Nephron (organoid): ENCODE measurements at regions not wholly inside any gene's neighbourhood (a gene's known extent, or its start where the extent isn't known, plus 50 kb on each side); places are given as distances from the start of the nearest gene placed in this dataset.

ENCODE experiments used
- H3K27ac Mint-ChIP-seq, 3 experiments: 2 replicates each; pipeline ENCODE4 v1.8.0; 2020; ENCODE audit warnings: mixed read lengths in 3 of 3, mild to moderate bottlenecking in 2 of 3, moderate library complexity in 1 of 3
- H3K27me3 Mint-ChIP-seq: 2 replicates; pipeline ENCODE4 v1.8.0; 2021; ENCODE audit warnings: low read depth, mild to moderate bottlenecking, moderate library complexity, mixed read lengths
- H3K36me3 Mint-ChIP-seq: 2 replicates; pipeline ENCODE4 v1.8.0; 2020; ENCODE audit warnings: low read depth, mixed read lengths
- H3K4me1 Mint-ChIP-seq: 2 replicates; pipeline ENCODE4 v1.8.0; 2020; ENCODE audit warnings: mixed read lengths
- H3K4me3 Mint-ChIP-seq, 3 experiments: 2 replicates each; pipeline ENCODE4 v1.8.0; 2020; ENCODE audit warnings: mild to moderate bottlenecking in 3 of 3, mixed read lengths in 3 of 3, moderate library complexity in 2 of 3
- H3K9me3 Mint-ChIP-seq: 2 replicates; pipeline ENCODE4 v1.8.0; 2020; ENCODE audit warnings: mixed read lengths
- TF ChIP-seq, protein P1 (sequence below), 3 experiments: fragments of 200-600 bp; sonication (generic); IDR thresholded peaks; one replicate each; pipeline ENCODE4 v1.5.0; 2021; ENCODE audit warnings: antibody characterized with exemption in 3 of 3; ENCODE audit not compliant: unreplicated experiment in 3 of 3

DNA sequence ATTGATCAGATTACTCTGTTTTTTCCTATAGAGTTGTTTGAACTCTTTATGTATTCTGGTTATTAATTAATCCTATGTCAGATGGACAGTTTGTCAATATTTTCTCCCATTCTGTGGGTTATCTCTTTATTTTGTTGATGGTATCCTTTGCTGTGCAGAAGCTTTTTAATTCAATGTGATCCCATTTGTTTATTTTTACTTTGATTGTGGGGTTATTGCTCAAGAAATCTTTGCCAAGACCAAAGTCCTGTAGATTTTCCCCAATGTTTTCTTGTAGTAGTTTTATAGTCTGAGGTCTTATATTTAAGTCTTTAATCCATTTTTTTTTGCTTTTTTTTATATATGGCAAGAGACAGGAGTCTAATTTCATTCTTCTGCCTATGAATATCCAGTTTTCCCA lies 86.2 kb upstream of the FIGN start:
- H3K4me3 Mint-ChIP-seq: no peak overlapping the region
- no peak overlapping the region for H3K27ac Mint-ChIP-seq
- no peaks in the 10 kb centered on the region for H3K4me1 Mint-ChIP-seq
- peaks cover 7% of the 10 kb centered on the region for H3K36me3 Mint-ChIP-seq
- H3K9me3 Mint-ChIP-seq: peaks cover 19% of the 10 kb centered on the region
- H3K27me3 Mint-ChIP-seq: no peaks in the 10 kb centered on the region
- TF ChIP-seq, protein P1, sequence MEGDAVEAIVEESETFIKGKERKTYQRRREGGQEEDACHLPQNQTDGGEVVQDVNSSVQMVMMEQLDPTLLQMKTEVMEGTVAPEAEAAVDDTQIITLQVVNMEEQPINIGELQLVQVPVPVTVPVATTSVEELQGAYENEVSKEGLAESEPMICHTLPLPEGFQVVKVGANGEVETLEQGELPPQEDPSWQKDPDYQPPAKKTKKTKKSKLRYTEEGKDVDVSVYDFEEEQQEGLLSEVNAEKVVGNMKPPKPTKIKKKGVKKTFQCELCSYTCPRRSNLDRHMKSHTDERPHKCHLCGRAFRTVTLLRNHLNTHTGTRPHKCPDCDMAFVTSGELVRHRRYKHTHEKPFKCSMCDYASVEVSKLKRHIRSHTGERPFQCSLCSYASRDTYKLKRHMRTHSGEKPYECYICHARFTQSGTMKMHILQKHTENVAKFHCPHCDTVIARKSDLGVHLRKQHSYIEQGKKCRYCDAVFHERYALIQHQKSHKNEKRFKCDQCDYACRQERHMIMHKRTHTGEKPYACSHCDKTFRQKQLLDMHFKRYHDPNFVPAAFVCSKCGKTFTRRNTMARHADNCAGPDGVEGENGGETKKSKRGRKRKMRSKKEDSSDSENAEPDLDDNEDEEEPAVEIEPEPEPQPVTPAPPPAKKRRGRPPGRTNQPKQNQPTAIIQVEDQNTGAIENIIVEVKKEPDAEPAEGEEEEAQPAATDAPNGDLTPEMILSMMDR (IDR thresholded peaks at IDR 0.05; ENCODE audit: unreplicated experiment in 3 of 3): no peak

DNA sequence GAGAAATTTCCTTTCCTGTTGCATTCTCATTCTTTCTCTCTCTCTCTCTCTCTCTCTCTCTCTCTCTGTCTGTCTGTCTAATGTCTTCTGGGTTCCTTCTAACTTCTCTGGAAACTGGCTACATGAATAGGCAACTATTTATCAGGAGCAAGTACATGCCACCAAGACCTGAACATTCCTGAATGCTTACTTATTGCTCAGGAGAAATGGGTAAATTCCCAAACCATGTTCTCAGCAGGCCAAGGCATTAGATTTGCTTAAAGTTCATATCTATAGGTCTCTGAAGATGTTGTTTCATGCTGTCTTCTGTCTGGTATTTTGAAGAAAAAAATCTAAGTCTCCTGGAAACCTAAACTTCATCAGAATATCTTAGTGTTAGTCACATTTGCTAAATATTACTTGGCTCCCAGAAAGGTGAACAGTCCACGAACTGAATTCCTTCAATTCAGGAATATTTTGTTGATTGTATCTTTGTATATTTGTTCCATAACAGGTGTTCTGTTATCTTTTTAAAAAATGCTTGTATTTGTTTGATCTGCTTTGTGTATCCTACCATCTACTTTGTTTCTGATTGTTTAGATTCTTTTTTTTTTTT lies 77.2 kb upstream of the FIGN start:
- Mint-ChIP-seq H3K36me3 (peaks cover 7% of the 10 kb centered on the region), H3K27ac (no peak overlapping the region), H3K4me1 (no peaks in the 10 kb centered on the region), H3K27me3 (peaks cover 13% of the 10 kb centered on the region), H3K9me3 (peaks cover 23% of the 10 kb centered on the region), H3K4me3 (no peak overlapping the region)
- TF ChIP-seq, protein P1 (IDR thresholded peaks at IDR 0.05; ENCODE audit: unreplicated experiment in 3 of 3): no peak

DNA sequence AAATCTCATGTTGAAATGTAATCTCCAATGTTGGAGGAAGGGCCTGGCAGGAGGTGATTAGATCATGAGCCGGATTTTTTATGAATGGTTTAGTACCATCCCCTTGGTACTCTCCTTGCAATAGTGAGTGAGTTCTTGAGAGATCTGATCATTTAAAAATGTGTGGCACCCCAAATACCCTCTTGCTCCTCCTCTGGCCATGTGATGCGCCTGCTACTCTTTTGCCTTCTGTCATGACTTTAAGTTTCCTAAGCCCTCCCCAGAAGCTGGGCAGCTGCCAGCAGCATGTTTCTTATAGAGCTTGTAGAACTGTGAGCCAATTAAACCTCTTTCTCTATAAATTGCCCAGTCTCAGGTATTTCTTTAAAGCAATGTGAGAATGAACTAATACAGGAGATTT lies 72.6 kb upstream of the FIGN start:
- Mint-ChIP-seq H3K27me3 (peaks cover 13% of the 10 kb centered on the region), H3K9me3 (peaks cover 10% of the 10 kb centered on the region), H3K36me3 (no peaks in the 10 kb centered on the region), H3K4me1 (no peaks in the 10 kb centered on the region), H3K4me3 (no peak overlapping the region), H3K27ac (no peak overlapping the region)
- TF ChIP-seq, protein P1 (IDR thresholded peaks at IDR 0.05; ENCODE audit: unreplicated experiment in 3 of 3): no peak

DNA sequence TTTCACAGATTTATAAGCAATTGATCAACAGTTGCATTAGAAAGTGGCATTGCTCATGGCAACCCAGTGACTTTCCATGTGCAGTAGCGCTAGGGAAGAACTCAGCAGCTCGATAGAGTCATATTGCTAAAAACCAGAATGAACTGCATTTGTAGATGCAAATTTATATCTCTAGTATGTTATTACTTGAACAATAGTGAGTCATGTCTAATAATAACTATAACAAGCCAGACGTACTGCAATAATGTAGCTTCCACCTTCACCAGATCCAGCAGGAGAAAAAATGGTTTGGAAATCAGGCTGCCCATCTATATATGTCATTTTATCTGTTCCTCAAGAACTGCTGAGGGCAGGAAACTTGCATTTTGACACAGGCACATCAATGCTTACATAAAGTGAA lies 66.5 kb upstream of the FIGN start:
- Mint-ChIP-seq H3K27me3 (peaks cover 4% of the 10 kb centered on the region), H3K9me3 (no peaks in the 10 kb centered on the region), H3K4me3 (no peak overlapping the region), H3K4me1 (peaks cover 44% of the 10 kb centered on the region), H3K36me3 (no peaks in the 10 kb centered on the region), H3K27ac (peak overlapping the region in 1 of 3 experiments; percentile 27)
- TF ChIP-seq, protein P1 (IDR thresholded peaks at IDR 0.05; ENCODE audit: unreplicated experiment in 3 of 3): no peak

DNA sequence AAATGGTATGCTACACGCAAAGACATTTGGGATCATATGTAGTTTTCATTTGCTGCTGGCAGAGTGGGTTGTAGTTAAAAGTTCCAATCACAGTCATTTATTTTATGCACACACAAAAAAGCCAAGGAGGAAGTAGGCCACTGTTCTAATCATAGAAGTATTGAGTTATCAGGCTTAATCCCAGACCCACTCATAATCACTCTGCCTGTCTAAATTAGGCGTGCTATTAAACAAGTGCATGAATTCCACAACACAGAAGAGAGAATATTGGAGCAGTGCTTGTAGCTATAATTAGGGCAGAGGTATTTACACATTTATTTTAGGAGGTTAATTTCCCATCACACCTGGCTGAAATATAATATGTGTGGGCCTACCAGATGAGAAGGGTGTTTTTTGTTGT lies 65.7 kb upstream of the FIGN start:
- Mint-ChIP-seq H3K27ac (peak overlapping the region; percentile 40 to 83 (median 68)), H3K4me1 (peaks cover 44% of the 10 kb centered on the region), H3K4me3 (no peak overlapping the region), H3K9me3 (no peaks in the 10 kb centered on the region), H3K27me3 (peaks cover 10% of the 10 kb centered on the region), H3K36me3 (no peaks in the 10 kb centered on the region)
- TF ChIP-seq, protein P1 (IDR thresholded peaks at IDR 0.05; ENCODE audit: unreplicated experiment in 3 of 3): no peak

DNA sequence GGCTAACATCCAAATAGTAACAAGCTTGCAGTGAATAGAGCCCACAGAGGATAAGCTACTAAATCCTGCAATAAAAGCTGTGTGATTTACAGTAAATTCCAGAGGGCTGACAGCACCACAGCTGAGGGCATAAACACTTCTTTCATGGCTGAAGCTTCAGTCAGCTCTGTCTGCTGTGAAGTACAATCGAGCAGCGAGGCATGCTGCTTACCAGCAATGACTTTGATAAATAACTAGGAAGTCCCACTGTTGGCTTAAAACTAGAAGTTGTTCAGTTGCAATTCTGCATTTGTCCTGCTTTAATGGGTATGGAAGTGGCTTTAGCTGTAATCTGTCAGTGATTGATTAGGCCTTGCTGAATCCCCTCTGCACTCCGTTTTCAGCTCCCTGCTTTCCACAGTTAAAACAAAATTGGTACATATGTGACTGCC lies 65.2 kb upstream of the FIGN start:
- Mint-ChIP-seq H3K36me3 (no peaks in the 10 kb centered on the region), H3K4me3 (peak overlapping the region in 1 of 3 experiments; percentile 61), H3K9me3 (no peaks in the 10 kb centered on the region), H3K4me1 (peaks cover 44% of the 10 kb centered on the region), H3K27ac (peak overlapping the region; percentile 40 to 83 (median 68)), H3K27me3 (peaks cover 13% of the 10 kb centered on the region)
- TF ChIP-seq, protein P1 (IDR thresholded peaks at IDR 0.05; ENCODE audit: unreplicated experiment in 3 of 3): no peak
